ENCODE measurements at regions not wholly inside any gene's neighbourhood (a gene's known extent, or its start where the extent isn't known, plus 50 kb on each side); places are given as distances from the start of the nearest gene placed in this dataset.

GRCh38 chr12:41941079-41941478 is 203.6 kb downstream of the GXYLT1 start:
- TF ChIP-seq, protein P1, sequence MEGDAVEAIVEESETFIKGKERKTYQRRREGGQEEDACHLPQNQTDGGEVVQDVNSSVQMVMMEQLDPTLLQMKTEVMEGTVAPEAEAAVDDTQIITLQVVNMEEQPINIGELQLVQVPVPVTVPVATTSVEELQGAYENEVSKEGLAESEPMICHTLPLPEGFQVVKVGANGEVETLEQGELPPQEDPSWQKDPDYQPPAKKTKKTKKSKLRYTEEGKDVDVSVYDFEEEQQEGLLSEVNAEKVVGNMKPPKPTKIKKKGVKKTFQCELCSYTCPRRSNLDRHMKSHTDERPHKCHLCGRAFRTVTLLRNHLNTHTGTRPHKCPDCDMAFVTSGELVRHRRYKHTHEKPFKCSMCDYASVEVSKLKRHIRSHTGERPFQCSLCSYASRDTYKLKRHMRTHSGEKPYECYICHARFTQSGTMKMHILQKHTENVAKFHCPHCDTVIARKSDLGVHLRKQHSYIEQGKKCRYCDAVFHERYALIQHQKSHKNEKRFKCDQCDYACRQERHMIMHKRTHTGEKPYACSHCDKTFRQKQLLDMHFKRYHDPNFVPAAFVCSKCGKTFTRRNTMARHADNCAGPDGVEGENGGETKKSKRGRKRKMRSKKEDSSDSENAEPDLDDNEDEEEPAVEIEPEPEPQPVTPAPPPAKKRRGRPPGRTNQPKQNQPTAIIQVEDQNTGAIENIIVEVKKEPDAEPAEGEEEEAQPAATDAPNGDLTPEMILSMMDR (IDR thresholded peaks at IDR 0.05), result no peak
- TF ChIP-seq POLR2A (IDR thresholded peaks at IDR 0.05), result no peak
